ENCODE measurements at regions not wholly inside any gene's neighbourhood (a gene's known extent, or its start where the extent isn't known, plus 50 kb on each side); places are given as distances from the start of the nearest gene placed in this dataset.

DNA sequence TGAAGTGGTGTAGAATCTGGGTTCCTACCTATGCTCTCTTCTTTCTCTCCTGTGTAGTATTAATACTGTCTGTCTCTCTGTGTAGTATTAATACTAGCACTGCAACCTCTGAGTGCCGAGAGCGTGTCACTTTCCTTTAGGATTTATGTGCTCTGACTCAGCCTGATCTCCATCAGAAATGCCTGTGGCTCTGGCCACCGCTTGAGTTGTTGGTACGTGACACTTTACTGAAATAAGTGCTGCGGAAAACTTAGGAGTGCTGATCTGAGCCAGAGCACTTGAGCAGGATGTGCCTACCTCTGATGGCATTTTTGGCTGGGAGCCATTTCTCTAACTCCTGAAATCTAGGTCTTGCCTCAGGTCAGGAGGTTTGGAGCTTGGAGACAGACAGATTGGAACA lies 807.4 kb downstream of the SQOR start:
- TF ChIP-seq EP300 (IDR thresholded peaks at IDR 0.05; ENCODE audit: borderline replicate concordance), result no peak

DNA sequence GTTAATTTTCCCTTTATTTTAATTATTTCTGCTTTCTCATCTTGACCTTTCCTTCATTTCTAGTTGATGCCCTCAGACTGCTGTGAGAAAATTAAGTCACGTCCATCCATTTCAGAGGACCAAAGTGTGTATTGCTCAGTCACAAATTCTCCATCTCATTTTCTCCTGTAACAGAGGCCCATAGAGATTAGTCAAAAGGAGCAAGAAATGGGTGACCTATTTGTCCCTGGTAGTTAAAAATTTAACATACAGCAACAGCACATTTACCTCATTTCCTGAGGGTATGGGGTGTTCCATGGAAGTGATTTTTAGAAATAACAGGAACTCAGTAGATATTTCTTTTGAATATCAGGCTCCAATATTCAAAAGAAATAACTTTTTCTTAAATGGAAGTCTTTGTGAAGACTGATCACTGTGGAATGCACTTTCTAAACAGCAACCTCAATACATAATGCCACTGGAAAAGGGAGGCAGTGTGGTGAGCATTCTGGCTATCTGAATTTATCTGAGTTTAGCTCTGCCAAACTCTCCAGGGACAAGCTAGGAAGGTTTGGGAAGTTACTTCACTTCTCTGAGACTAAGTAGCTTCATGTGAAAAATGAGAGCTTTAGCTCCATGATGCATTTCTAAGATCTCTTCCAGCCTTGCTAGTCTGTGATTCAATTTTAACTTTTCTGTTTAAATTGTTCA lies 808.2 kb downstream of the SQOR start:
- no peak for TF ChIP-seq RAD21 (IDR thresholded peaks at IDR 0.05; ENCODE audit: low read depth)
- TF ChIP-seq TAF1 (IDR thresholded peaks at IDR 0.05; ENCODE audit: low read depth), result no peak
- no peak for TF ChIP-seq EGR1 (IDR thresholded peaks at IDR 0.05)
- TF ChIP-seq TEAD4 (IDR thresholded peaks at IDR 0.05), result no peak
- TF ChIP-seq YY1 (IDR thresholded peaks at IDR 0.05; ENCODE audit: low read depth), result no peak
- TF ChIP-seq FOXM1 (IDR thresholded peaks at IDR 0.05; ENCODE audit: borderline replicate concordance, low read depth), result no peak
- TF ChIP-seq EP300 (IDR thresholded peaks at IDR 0.05; ENCODE audit: borderline replicate concordance), result no peak
- no peak for TF ChIP-seq NFIC (IDR thresholded peaks at IDR 0.05)
- no peak for TF ChIP-seq CEBPB (IDR thresholded peaks at IDR 0.05)
- TF ChIP-seq CREB1 (IDR thresholded peaks at IDR 0.05; ENCODE audit: low read depth), result no peak
- no peak for TF ChIP-seq ZBTB7A (IDR thresholded peaks at IDR 0.05; ENCODE audit: low read depth)
- TF ChIP-seq TCF12 (IDR thresholded peaks at IDR 0.05; ENCODE audit: low read depth), result no peak
- TF ChIP-seq, protein P1, sequence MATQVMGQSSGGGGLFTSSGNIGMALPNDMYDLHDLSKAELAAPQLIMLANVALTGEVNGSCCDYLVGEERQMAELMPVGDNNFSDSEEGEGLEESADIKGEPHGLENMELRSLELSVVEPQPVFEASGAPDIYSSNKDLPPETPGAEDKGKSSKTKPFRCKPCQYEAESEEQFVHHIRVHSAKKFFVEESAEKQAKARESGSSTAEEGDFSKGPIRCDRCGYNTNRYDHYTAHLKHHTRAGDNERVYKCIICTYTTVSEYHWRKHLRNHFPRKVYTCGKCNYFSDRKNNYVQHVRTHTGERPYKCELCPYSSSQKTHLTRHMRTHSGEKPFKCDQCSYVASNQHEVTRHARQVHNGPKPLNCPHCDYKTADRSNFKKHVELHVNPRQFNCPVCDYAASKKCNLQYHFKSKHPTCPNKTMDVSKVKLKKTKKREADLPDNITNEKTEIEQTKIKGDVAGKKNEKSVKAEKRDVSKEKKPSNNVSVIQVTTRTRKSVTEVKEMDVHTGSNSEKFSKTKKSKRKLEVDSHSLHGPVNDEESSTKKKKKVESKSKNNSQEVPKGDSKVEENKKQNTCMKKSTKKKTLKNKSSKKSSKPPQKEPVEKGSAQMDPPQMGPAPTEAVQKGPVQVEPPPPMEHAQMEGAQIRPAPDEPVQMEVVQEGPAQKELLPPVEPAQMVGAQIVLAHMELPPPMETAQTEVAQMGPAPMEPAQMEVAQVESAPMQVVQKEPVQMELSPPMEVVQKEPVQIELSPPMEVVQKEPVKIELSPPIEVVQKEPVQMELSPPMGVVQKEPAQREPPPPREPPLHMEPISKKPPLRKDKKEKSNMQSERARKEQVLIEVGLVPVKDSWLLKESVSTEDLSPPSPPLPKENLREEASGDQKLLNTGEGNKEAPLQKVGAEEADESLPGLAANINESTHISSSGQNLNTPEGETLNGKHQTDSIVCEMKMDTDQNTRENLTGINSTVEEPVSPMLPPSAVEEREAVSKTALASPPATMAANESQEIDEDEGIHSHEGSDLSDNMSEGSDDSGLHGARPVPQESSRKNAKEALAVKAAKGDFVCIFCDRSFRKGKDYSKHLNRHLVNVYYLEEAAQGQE (IDR thresholded peaks at IDR 0.05; ENCODE audit: low read depth), result no peak
- TF ChIP-seq, protein P2, sequence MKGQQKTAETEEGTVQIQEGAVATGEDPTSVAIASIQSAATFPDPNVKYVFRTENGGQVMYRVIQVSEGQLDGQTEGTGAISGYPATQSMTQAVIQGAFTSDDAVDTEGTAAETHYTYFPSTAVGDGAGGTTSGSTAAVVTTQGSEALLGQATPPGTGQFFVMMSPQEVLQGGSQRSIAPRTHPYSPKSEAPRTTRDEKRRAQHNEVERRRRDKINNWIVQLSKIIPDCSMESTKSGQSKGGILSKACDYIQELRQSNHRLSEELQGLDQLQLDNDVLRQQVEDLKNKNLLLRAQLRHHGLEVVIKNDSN (IDR thresholded peaks at IDR 0.05), result no peak

DNA sequence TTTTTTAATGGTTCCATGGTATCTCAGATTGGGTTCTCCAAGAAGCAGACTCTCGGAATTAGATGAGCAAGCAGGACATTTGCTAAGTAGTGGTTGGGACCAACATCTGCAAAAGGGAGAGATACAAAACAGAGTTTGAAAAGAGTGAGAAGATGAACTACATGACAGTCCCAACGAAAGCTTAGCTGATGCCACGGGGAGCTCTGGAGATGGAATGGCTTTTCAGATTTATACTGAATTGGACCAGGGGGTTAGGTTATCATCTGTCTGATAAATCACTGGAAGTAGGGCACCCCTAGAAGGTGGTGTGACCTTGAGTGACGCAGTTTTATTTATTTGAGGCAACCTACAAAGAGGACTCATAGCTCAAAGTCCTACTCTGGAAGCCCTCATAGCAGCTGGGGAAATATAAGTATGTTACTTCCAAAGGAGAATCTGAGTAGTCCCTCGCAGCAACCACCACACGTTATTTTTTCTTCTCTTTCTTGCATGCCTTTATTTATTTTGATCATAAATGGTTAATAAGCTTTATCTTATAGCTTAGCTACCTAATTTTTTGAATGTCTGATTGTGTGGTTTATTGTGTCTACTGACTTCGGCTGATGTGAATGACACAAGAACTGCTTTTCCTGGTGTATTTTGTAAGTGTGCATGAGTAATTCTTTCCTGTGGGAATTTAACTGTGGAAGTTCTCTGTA lies 815.4 kb downstream of the SQOR start:
- no peak for TF ChIP-seq NFIC (IDR thresholded peaks at IDR 0.05)

DNA sequence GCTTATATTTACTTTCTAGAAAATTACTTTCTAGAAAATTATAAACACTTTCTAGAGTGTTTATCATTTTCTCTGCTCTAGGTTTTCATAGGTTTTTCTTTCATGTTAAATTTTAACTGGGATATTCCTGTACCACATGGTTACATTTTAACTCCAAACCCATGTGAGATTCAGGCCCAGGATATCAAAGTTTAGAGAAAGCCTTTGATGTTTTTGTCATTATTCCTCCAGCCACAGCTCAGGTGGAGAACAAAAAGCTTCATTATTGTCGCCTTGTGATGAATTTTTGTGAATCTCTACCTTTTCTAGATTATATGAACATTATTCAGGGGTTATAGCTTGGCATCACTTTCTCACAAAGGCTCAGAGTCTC lies 816.0 kb downstream of the SQOR start:
- TF ChIP-seq, protein P2 (IDR thresholded peaks at IDR 0.05), result no peak
- TF ChIP-seq CREB1 (IDR thresholded peaks at IDR 0.05; ENCODE audit: low read depth) (no peak), ZBTB7A (IDR thresholded peaks at IDR 0.05; ENCODE audit: low read depth) (no peak), EP300 (IDR thresholded peaks at IDR 0.05; ENCODE audit: borderline replicate concordance) (no peak), RAD21 (IDR thresholded peaks at IDR 0.05; ENCODE audit: low read depth) (no peak), FOXM1 (IDR thresholded peaks at IDR 0.05; ENCODE audit: borderline replicate concordance, low read depth) (no peak), TAF1 (IDR thresholded peaks at IDR 0.05; ENCODE audit: low read depth) (no peak), TCF12 (IDR thresholded peaks at IDR 0.05; ENCODE audit: low read depth) (no peak), EGR1 (IDR thresholded peaks at IDR 0.05) (no peak)
- TF ChIP-seq, protein P3, sequence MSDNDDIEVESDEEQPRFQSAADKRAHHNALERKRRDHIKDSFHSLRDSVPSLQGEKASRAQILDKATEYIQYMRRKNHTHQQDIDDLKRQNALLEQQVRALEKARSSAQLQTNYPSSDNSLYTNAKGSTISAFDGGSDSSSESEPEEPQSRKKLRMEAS (IDR thresholded peaks at IDR 0.05), result no peak

DNA sequence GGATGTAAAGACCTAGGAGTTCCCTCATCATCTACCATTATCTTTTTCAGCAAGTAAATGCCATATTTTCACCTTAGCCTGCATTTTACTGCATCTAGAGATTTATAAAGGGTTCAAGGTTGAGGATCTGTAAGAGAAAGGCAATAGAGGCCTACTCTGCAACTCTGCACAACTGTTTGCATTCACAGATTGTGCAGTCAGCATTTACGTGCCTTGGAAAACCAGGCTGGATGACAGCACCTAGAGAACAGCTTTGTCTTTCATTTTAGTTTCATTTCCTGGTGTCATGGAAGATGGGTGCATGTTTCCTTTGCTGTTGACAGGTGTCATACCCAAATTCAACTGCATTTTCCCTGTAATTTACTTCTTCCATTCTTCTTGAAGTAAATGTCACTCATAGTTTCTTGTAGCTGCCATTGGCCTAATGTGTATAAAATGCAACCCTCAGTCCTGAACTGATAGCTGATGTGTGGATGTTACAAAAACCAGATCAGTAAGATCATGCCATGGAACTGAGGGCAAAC lies 817.5 kb downstream of the SQOR start:
- TF ChIP-seq, protein P1 (IDR thresholded peaks at IDR 0.05; ENCODE audit: low read depth), result no peak
- TF ChIP-seq NFIC (IDR thresholded peaks at IDR 0.05), result no peak
- TF ChIP-seq RAD21 (IDR thresholded peaks at IDR 0.05; ENCODE audit: low read depth), result no peak
- TF ChIP-seq CEBPB (IDR thresholded peaks at IDR 0.05), result no peak
- TF ChIP-seq TCF12 (IDR thresholded peaks at IDR 0.05; ENCODE audit: low read depth), result no peak
- TF ChIP-seq EP300 (IDR thresholded peaks at IDR 0.05; ENCODE audit: borderline replicate concordance), result no peak
- TF ChIP-seq ZBTB7A (IDR thresholded peaks at IDR 0.05; ENCODE audit: low read depth), result no peak
- TF ChIP-seq, protein P3 (IDR thresholded peaks at IDR 0.05), result no peak
- TF ChIP-seq CREB1 (IDR thresholded peaks at IDR 0.05; ENCODE audit: low read depth), result no peak

DNA sequence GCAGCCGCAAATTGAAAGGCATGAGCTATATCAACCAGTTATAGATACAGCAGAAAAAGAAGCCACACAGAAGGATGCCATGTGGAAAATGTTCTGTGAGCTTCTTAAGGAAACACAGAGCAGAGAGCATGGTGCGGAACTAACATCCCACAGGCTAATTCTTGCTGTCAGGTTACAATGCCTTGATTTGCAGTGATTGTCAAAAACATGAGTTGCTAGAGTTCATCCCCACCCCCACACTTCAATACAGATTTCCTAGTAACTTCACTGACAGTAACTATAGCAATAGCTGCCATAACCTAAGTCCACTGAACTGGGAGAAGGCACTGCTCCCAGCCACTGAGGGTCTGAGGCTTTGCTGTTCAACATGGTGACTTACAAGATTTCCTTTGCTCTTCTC lies 821.6 kb downstream of the SQOR start:
- TF ChIP-seq YY1 (IDR thresholded peaks at IDR 0.05; ENCODE audit: low read depth) (no peak), RAD21 (IDR thresholded peaks at IDR 0.05; ENCODE audit: low read depth) (no peak), FOXM1 (IDR thresholded peaks at IDR 0.05; ENCODE audit: borderline replicate concordance, low read depth) (no peak), TAF1 (IDR thresholded peaks at IDR 0.05; ENCODE audit: low read depth) (no peak), CEBPB (IDR thresholded peaks at IDR 0.05) (no peak), EP300 (IDR thresholded peaks at IDR 0.05; ENCODE audit: borderline replicate concordance) (no peak), NFIC (IDR thresholded peaks at IDR 0.05) (no peak), TEAD4 (IDR thresholded peaks at IDR 0.05) (no peak)
- TF ChIP-seq, protein P3 (IDR thresholded peaks at IDR 0.05), result no peak
- TF ChIP-seq, protein P1 (IDR thresholded peaks at IDR 0.05; ENCODE audit: low read depth), result no peak
